HepG2 (cell line): ENCODE measurements at regions not wholly inside any gene's neighbourhood (a gene's known extent, or its start where the extent isn't known, plus 50 kb on each side); places are given as distances from the start of the nearest gene placed in this dataset.

Experiments
- ATAC-seq: fragments of 200-7000 bp; cut with Tn5 transposase; 3 replicates; pipeline ENCODE4 v1.9.1; 2020; ENCODE audit warnings: mild to moderate bottlenecking, moderate library complexity
- BruUV-seq: library from RNA; stranded (reverse); fragments of 400-500 nt; replicated peaks from 2 replicates; lab custom pipeline; 2021; lab: Mats Ljungman, UMichigan
- CTCF ChIA-PET: fragments of 300-600 bp; formaldehyde crosslinking; extraction: SDS; loops from one replicate; lab custom pipeline; 2021; ENCODE audit warnings: low total read pairs, inconsistent platforms, low intra/inter-chr PET ratio; lab: Yijun Ruan, JAX
- POLR2A ChIA-PET: fragments of 350-600 bp; sonication (Branson Sonifier 250); formaldehyde crosslinking; loops from one replicate; lab custom pipeline; 2020; ENCODE audit warnings: antibody characterized with exemption, inconsistent platforms; lab: Yijun Ruan, JAX
- DNase-seq: peaks from one replicate; pipeline ENCODE4 v3.0.0-alpha.2; 2015; ENCODE audit warnings: low spot score
- FAIRE-seq: peaks from 3 replicates; lab custom pipeline; 2011; peaks lifted over from hg19 to GRCh38; lab: Jason Lieb, UNC
- H2AFZ ChIP-seq: one replicate; pipeline ENCODE4 v1.6.1; 2011; ENCODE audit warnings: low read length, inconsistent platforms
- H3K27ac ChIP-seq: fragments of 300-600 bp; 3 replicates; pipeline ENCODE4 v1.8.0; 2011; ENCODE audit warnings: mixed run types, mild to moderate bottlenecking, mixed read lengths, low read length, inconsistent platforms; ENCODE audit not compliant: insufficient read depth; ENCODE audit errors: extremely low read length
- H3K27me3 ChIP-seq, 2 experiments: fragments of 200-600 bp in 1 of 2; 2 replicates in 1 of 2; 3 replicates in 1 of 2; pipeline versions ENCODE4 v1.6.0 to v1.8.0; 2011; ENCODE audit warnings: low read length in 2 of 2, mild to moderate bottlenecking in 2 of 2, moderate library complexity in 2 of 2, inconsistent platforms in 1 of 2; ENCODE audit not compliant: insufficient read depth in 2 of 2, control insufficient read depth in 1 of 2
- H3K36me3 ChIP-seq, 2 experiments: fragments of 200-600 bp in 1 of 2; replicated peaks in 1 of 2; 2 replicates in 1 of 2; 3 replicates in 1 of 2; pipeline versions ENCODE4 v1.5.1 to v1.8.0; 2011; ENCODE audit warnings: low read length in 2 of 2, inconsistent platforms in 1 of 2; ENCODE audit not compliant: insufficient read depth in 2 of 2, control insufficient read depth in 1 of 2
- H3K4me1 ChIP-seq: 2 replicates; pipeline ENCODE4 v1.5.1; 2012; ENCODE audit warnings: low read length, inconsistent platforms; ENCODE audit not compliant: insufficient read depth
- H3K4me2 ChIP-seq: 2 replicates; pipeline ENCODE4 v1.6.0; 2011; ENCODE audit warnings: low read depth, low read length, inconsistent platforms
- H3K4me3 ChIP-seq, 3 experiments: fragments of 200-600 bp in 1 of 3; sonication (generic), shearing (Covaris generic) in 1 of 3; replicated peaks in 1 of 3; 2 replicates each; pipeline ENCODE4 v1.5.1; 2011 to 2016; ENCODE audit warnings: low read length in 3 of 3, inconsistent platforms in 2 of 3, low read depth in 2 of 3, mild to moderate bottlenecking in 2 of 3, control low read depth in 1 of 3, mixed read lengths in 1 of 3; ENCODE audit not compliant: insufficient read depth in 1 of 3
- H3K79me2 ChIP-seq: one replicate; pipeline ENCODE4 v1.6.1; 2011; ENCODE audit warnings: low read length, inconsistent platforms; ENCODE audit not compliant: insufficient read depth
- H3K9ac ChIP-seq: 2 replicates; pipeline ENCODE4 v1.6.0; 2011; ENCODE audit warnings: mild to moderate bottlenecking, low read depth, low read length, inconsistent platforms; ENCODE audit not compliant: insufficient read depth
- H3K9me3 ChIP-seq: 2 replicates; pipeline ENCODE4 v1.5.1; 2012; ENCODE audit warnings: mild to moderate bottlenecking, low read length
- H4K20me1 ChIP-seq: 2 replicates; pipeline ENCODE4 v1.6.0; 2011; ENCODE audit warnings: inconsistent platforms, mild to moderate bottlenecking, low read length, moderate library complexity; ENCODE audit not compliant: insufficient read depth
- ATF7 ChIP-seq, 2 experiments: fragments of 450-650 bp in 1 of 2; sonication (generic) in 1 of 2; formaldehyde crosslinking in 1 of 2; IDR thresholded peaks; 2 replicates each; pipeline versions ENCODE4 v1.4.0 to v1.6.1; 2016 to 2020; ENCODE audit warnings: antibody characterized with exemption in 1 of 2, mild to moderate bottlenecking in 1 of 2, missing genetic modification reagents in 1 of 2
- CEBPB ChIP-seq: IDR thresholded peaks from 2 replicates; pipeline ENCODE4 v1.6.1; 2011; ENCODE audit warnings: low read depth, low read length, improper control_type of control experiment, borderline replicate concordance
- GLI4 ChIP-seq: sonication (generic); formaldehyde crosslinking; IDR thresholded peaks from 2 replicates; pipeline ENCODE4 v1.5.1; 2020; ENCODE audit warnings: missing genetic modification reagents, mild to moderate bottlenecking, moderate library complexity, borderline replicate concordance
- MED1 ChIP-seq: sonication (generic); formaldehyde crosslinking; IDR thresholded peaks from 2 replicates; pipeline ENCODE4 v1.4.0; 2020; ENCODE audit warnings: missing genetic modification reagents
- SNAI1 ChIP-seq: sonication (generic); formaldehyde crosslinking; IDR thresholded peaks from 2 replicates; pipeline ENCODE4 v1.5.0; 2020; ENCODE audit warnings: mild to moderate bottlenecking, missing genetic modification reagents, borderline replicate concordance
- ZNF12 ChIP-seq: sonication (generic); formaldehyde crosslinking; IDR thresholded peaks from 2 replicates; pipeline ENCODE4 v1.5.0; 2020; ENCODE audit warnings: missing genetic modification reagents
- ZNF143 ChIP-seq: sonication (generic); formaldehyde crosslinking; IDR thresholded peaks from 2 replicates; pipeline ENCODE4 v1.4.0; 2020; ENCODE audit warnings: missing genetic modification reagents
- WGBS: methylation state at CpG from one replicate; pipeline ENCODE4 v1.1.6; 2017; ENCODE audit warnings: low lambda C conversion rate; 5-methylcytosine and 5-hydroxymethylcytosine counted together
- in situ Hi-C: cut with HindIII; loops from 2 replicates; pipeline ENCODE4 v1.10.0; 2017; ENCODE audit warnings: low pct_unique_long_range_greater_than_20kb; ENCODE audit not compliant: extremely low pct_ligation_motif_present
- intact Hi-C: fragments of 100-400 bp; cut with micrococcal nuclease; formaldehyde crosslinking; loops from one replicate; pipeline ENCODE4 v1.10.0; 2022; ENCODE audit not compliant: unreplicated experiment
- TF ChIP-seq, protein P1 (sequence below): sonication (generic); formaldehyde crosslinking; IDR thresholded peaks from 2 replicates; pipeline ENCODE4 v1.8.0; 2022; ENCODE audit warnings: missing genetic modification reagents, mild to moderate bottlenecking, inconsistent platforms, borderline replicate concordance
- TF ChIP-seq, protein P2 (sequence below): sonication (generic); formaldehyde crosslinking; IDR thresholded peaks from 2 replicates; pipeline ENCODE4 v1.4.0; 2020; ENCODE audit warnings: missing genetic modification reagents
- TF ChIP-seq, protein P3 (sequence below): sonication (generic); formaldehyde crosslinking; IDR thresholded peaks from 2 replicates; pipeline ENCODE4 v1.8.0; 2022; ENCODE audit warnings: mild to moderate bottlenecking, missing genetic modification reagents

DNA sequence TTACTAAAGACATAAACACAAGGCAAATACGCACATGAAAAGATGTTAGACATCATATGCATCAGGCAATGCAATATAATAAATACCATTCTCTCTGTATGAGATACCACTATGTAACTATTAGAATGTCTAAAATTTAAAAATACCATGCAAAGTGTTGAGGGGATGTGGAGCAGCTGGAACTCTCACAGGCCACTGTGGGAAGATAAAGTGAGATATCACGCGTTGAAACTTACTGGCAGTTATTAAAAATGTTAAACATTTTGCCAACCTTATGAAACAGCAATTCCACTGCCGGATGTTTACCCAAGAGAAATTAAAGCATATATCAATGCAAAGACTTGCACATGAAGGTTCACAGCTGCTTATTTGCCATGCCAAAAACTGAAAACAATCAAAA is 556.7 kb downstream of the LRRC70 start (continued):
- TF ChIP-seq, protein P1, sequence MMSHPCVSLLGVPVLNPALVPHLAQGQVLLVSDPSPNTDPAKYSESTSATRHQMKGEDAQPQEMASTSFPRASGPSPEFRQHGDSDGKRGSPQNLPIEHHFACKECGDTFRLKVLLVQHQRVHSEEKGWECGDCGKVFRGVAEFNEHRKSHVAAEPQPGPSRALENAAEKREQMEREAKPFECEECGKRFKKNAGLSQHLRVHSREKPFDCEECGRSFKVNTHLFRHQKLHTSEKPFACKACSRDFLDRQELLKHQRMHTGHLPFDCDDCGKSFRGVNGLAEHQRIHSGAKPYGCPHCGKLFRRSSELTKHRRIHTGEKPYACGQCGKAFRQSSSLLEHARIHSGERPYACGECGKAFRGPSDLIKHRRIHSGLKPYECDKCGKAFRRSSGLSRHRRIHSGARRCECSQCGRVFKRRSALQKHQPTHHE = no peak

DNA sequence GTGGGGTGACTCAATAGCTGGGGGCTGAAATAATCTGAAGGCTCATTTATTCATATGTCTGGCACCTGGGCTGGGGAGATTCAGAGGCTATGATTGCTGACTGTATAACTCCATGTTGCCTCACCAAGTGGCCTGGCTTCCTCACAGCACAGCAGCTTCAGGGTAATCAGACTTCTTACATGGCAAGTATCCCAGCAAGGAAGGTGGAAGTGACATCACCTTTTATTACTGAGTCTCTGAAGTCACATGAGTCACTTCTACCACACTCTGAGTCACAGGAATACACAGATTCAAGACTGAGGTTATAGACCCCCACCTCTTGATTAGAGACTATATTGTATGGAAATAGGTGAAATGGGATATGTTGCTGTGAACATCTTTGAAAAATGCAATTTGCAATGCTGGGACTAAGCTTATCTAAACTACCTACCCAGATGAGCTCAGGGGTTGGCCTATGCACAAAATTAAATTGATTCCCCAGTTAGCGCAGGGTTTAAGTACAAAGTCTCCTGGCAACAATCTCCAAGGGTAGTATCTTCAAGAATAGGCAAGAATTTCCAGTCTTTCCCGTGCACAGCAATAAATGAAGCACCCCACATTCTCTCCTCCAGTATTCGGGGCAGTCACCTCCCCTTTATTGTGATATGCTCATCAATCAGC is 553.1 kb downstream of the LRRC70 start:
- no peaks in the 10 kb centered on the region for H3K27me3 ChIP-seq
- ChIA-PET CTCF (no interaction called here), POLR2A (no interaction called here)
- H3K9me3 ChIP-seq = no peaks in the 10 kb centered on the region
- no peak overlapping the region for H2AFZ ChIP-seq
- no peaks in the 10 kb centered on the region for H3K4me1 ChIP-seq
- H3K79me2 ChIP-seq = no peaks in the 10 kb centered on the region
- DNase-seq (no peak), FAIRE-seq (no peak), ATAC-seq (no peak)
- intact Hi-C loops = no loop called here
- no peak overlapping the region for H3K27ac ChIP-seq
- no peak overlapping the region for H3K4me3 ChIP-seq
- no peak overlapping the region for H3K9ac ChIP-seq
- no TSS peak for BruUV-seq
- in situ Hi-C loops = no loop called here
- H3K4me2 ChIP-seq = no peak overlapping the region
- no peaks in the 10 kb centered on the region for H4K20me1 ChIP-seq
- H3K36me3 ChIP-seq = no peaks in the 10 kb centered on the region
- 0% methylated on average over 3 of the region's 3 CpGs for WGBS
- TF ChIP-seq CEBPB (no peak), MED1 (no peak), SNAI1 (no peak), ZNF12 (no peak), ZNF143 (CRISPR knock-in tag) (no peak), GLI4 (CRISPR knock-in tag) (no peak), ATF7 (IDR thresholded peaks at IDR 0.05) (no peak), ATF7 (CRISPR knock-in tag; IDR thresholded peaks at IDR 0.05) (no peak)
- TF ChIP-seq, protein P2, sequence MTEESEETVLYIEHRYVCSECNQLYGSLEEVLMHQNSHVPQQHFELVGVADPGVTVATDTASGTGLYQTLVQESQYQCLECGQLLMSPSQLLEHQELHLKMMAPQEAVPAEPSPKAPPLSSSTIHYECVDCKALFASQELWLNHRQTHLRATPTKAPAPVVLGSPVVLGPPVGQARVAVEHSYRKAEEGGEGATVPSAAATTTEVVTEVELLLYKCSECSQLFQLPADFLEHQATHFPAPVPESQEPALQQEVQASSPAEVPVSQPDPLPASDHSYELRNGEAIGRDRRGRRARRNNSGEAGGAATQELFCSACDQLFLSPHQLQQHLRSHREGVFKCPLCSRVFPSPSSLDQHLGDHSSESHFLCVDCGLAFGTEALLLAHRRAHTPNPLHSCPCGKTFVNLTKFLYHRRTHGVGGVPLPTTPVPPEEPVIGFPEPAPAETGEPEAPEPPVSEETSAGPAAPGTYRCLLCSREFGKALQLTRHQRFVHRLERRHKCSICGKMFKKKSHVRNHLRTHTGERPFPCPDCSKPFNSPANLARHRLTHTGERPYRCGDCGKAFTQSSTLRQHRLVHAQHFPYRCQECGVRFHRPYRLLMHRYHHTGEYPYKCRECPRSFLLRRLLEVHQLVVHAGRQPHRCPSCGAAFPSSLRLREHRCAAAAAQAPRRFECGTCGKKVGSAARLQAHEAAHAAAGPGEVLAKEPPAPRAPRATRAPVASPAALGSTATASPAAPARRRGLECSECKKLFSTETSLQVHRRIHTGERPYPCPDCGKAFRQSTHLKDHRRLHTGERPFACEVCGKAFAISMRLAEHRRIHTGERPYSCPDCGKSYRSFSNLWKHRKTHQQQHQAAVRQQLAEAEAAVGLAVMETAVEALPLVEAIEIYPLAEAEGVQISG (CRISPR knock-in tag) = no peak
- TF ChIP-seq, protein P3, sequence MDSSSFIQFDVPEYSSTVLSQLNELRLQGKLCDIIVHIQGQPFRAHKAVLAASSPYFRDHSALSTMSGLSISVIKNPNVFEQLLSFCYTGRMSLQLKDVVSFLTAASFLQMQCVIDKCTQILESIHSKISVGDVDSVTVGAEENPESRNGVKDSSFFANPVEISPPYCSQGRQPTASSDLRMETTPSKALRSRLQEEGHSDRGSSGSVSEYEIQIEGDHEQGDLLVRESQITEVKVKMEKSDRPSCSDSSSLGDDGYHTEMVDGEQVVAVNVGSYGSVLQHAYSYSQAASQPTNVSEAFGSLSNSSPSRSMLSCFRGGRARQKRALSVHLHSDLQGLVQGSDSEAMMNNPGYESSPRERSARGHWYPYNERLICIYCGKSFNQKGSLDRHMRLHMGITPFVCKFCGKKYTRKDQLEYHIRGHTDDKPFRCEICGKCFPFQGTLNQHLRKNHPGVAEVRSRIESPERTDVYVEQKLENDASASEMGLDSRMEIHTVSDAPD (CRISPR knock-in tag) = no peak
